Activated CD4-positive, alpha-beta T cell treated with anti-CD3 and anti-CD28 coated beads for 48 hours (primary cell): ENCODE measurements at regions not wholly inside any gene's neighbourhood (a gene's known extent, or its start where the extent isn't known, plus 50 kb on each side); places are given as distances from the start of the nearest gene placed in this dataset.
"Not testable (repeated sequence)": the region's sequence is repeated elsewhere in the genome, so short reads cannot be mapped to it uniquely, and the experiment has no call there.

Experiments
- DNase-seq: peaks from one replicate; pipeline ENCODE4 v3.0.0-alpha.2; 2020

DNA sequence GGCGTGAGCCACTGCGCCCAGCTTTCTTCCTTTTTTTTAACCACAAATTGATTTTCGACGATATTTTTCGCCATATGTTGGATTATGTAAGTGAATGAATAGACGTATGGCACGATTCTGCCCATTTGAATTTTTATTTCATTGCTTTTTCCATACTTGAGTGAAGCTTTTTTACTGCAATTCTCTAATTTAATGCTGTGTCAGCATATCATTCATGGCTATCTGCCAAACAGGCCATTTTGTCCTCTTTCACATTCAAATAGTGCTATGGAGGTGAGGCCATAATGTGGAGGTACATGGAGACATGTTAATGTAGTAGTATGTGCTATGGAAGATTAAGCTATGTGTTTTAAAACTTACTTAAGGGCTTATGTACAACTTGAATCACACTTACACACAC lies 152.1 kb upstream of the TUSC1 start:
- DNase-seq = no peak

DNA sequence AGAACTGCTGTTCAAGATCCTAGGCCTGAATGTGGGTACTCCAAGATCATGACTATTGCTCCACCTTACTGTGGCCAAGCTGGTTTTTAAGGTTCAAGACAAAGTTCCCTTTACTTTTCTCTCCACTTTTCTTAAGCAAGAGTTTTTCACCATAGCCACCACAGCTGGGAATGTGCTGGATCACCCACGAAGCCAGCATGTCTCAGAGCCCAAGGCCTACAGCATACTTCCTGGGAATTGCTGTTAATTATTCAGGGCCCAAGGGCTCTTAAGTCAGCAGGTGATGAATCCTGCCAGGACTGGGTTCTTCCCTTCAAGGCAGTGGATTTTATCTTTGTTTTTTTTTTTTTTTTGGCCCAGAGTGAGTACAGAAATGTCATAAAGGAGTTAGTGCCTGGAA lies 149.4 kb upstream of the TUSC1 start:
- no peak for DNase-seq

- no peak for DNase-seq
These were observed 138.2 kb upstream of the TUSC1 start for GRCh38 chr9:25816439-25816838.

DNA sequence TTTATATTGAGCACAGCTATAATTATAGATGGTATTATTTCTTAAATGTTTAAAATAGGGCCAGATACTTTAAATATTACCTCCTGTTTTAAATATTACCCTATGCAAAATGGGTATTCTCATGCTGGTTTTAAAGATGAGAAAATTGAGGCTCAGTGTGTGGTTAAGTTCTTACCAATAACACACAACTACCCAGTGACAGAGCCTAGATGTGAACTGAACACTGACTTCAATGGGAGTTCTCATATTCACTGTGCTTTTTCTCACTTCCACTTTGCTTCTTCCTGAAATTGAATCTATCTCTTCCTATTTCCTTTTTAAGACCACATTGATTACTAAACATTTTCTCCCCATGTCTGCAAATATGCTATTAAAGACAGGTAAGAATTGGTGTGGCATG lies 135.8 kb upstream of the TUSC1 start:
- no peak for DNase-seq

DNA sequence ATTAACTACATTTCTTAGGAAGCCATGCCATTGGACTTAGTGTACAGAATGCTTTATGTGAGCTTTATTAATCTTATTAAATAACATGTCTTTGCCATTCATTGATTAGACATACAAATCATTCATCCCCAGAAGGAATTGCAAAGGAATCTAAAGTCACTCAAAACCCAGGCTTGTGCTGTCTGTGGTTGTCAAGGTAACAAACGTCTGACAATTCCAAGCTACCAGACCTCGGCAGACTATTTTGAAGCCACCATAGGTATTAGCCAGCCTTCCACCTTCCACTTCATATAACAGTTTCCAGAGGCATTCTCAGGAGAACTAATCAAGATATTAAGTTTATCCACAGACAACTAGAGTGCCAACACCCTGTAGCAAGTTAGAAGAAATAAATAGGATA lies 135.2 kb upstream of the TUSC1 start:
- DNase-seq = no peak

- no peak for DNase-seq
These were observed 130.3 kb upstream of the TUSC1 start for GRCh38 chr9:25808554-25808953.

DNA sequence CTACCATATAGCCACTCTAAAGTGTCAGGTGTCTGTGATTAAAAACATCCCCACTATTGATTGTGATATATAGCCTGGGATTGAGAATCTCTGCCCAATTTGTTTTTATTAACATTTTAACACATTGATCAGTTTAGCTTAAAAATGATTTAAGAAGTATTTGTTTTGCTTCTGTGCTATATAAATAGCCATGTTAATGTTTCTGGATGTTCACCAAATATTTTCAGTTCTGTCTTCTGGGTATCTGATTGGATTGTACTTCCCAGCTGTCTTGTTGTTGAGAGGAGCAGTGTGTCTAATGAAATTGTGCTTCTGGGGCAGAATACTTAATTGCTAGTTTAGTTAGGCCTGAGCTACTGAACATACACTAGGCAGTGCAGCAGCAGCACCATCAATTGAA lies 126.6 kb upstream of the TUSC1 start:
- DNase-seq = no peak

- not testable (repeated sequence) for DNase-seq
These were observed 123.7 kb upstream of the TUSC1 start for GRCh38 chr9:25801989-25802388.

GRCh38 chr9:25773805-25774204 lies 95.6 kb upstream of the TUSC1 start:
- no peak for DNase-seq

DNA sequence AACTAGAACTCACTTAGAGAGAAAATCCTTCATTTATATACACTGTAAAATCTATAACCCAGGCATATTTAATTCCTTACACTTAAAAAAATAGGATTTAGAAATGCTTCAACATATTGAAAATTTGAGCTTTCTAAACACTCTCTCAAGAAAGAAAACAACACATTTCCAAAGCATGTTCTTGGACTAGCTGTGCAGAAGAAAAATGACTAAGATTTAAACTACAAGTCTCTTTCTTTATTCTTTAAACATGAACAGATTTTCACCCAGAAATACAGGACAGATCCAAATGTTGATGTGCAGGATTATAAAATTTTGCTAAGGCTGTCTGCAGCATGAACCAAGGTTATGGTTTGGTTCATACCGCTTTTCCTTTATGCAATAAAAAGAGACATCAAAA lies 77.7 kb upstream of the TUSC1 start:
- DNase-seq = no peak

DNA sequence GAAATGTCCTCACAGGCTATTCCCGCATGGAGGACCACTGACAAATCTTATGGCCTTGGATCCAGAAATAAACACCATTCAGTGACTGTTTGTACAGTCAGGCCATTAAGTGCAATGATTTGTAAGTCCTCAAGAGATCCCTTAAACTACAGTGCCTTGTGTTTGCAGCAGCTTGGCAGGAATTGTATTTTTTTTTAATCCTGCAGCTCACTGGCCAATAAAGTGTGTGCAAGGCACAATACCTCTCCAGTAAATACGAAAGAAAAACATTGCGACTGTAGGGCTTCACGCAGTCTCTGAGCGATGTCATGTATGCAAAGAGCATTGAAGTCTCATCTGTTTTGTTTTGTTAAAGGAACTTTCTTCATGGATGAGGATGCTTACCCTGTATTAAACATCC lies 74.2 kb upstream of the TUSC1 start:
- DNase-seq = no peak

- no peak for DNase-seq
These were observed 64.0 kb upstream of the TUSC1 start for GRCh38 chr9:25742256-25742655.

DNA sequence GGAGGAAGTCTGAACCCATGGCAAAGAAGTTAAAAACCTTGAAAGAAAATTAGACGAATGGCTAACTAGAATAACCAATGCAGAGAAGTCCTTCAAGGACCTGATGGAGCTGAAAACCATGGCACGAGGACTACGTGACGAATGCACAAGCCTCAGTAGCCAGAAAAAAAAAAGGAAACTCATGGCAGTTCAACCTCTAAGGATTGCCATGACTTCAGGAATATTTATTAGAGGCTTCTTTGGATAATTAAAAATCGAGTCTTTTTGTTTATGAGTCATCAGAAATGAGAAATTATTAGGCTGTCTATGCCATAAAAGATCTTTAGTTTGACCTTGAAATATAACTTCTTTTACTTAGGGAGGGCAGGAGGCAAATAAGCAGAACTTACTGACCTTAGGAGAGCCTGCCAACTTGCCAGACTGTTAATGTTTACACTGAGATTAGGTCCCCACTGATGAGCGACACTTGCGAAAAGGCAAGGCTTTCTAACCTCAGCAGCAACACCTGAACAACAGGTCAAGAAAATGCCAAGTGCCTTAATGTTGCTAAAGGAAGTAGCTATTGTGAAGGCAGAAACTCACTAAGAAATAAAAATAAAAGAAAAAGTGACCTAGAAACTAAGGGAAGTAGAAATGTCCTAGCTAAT lies 55.2 kb upstream of the TUSC1 start:
- DNase-seq = no peak

- DNase-seq = not testable (repeated sequence)
These were observed 53.9 kb upstream of the TUSC1 start for GRCh38 chr9:25731895-25732794.
